ENCODE measurements at regions not wholly inside any gene's neighbourhood (a gene's known extent, or its start where the extent isn't known, plus 50 kb on each side); places are given as distances from the start of the nearest gene placed in this dataset.

- Histone ChIP-seq H3K9me3 (ENCODE audit: insufficient read depth, low read depth, low read length) (no peaks in the 10 kb centered on the region), H3K4me3 (ENCODE audit: low read length, poor library complexity, severe bottlenecking) (no peak overlapping the region), H2AFZ (ENCODE audit: low read length) (no peak overlapping the region), H3K4me2 (ENCODE audit: low read depth, low read length, poor library complexity, severe bottlenecking) (no peak overlapping the region), H3K9ac (ENCODE audit: low read depth, low read length, poor library complexity, severe bottlenecking) (no peak overlapping the region), H3K27me3 (ENCODE audit: insufficient read depth, low read length, poor library complexity, severe bottlenecking) (no peaks in the 10 kb centered on the region), H3K4me1 (ENCODE audit: insufficient read depth, low read length, poor library complexity, severe bottlenecking) (no peaks in the 10 kb centered on the region), H3K36me3 (ENCODE audit: insufficient read depth, low read length) (no peaks in the 10 kb centered on the region), H4K20me1 (ENCODE audit: insufficient read depth, low read length, poor library complexity, severe bottlenecking) (no peaks in the 10 kb centered on the region), H3K79me2 (ENCODE audit: insufficient read depth, low read length) (no peaks in the 10 kb centered on the region), H3K9me2 (replicated peaks; ENCODE audit: low read depth, low read length) (no peaks in the 10 kb centered on the region), H3F3A (ENCODE audit: low read depth) (no peaks in the 10 kb centered on the region)
- TF ChIP-seq CTCF (conservative IDR thresholded peaks at IDR 0.05; ENCODE audit: low read length): no peak
- TF ChIP-seq EZH2phosphoT487 (IDR thresholded peaks at IDR 0.05; ENCODE audit: borderline replicate concordance): no peak
Observed at GRCh38 chr2:57479981-57480380, 566.6 kb upstream of the VRK2 start.

DNA sequence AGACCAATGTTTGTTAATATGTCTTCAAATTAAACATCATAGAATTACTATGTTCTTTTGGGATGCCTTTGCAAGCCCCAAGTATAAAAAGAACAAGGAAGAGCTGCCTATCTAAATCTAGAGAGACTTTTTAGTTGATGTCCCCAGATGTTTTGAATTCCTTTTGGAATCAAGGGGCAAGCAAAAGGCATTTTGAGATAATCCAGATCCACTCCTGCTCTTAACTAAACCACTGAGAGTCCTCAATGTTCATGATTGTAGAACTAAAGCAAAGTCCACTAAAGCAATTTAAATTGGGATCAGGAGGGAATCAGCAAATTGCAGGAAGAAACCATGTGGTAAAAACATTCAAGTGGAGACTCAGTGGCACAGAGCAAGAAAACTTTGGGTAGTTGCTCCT, 558.5 kb upstream of the VRK2 start:
- no peaks in the 10 kb centered on the region for H3K9me3 ChIP-seq (ENCODE audit: insufficient read depth, low read depth, low read length)
- H4K20me1 ChIP-seq (ENCODE audit: insufficient read depth, low read length, poor library complexity, severe bottlenecking): no peaks in the 10 kb centered on the region
- H3K4me2 ChIP-seq (ENCODE audit: low read depth, low read length, poor library complexity, severe bottlenecking): no peak overlapping the region
- H3K9ac ChIP-seq (ENCODE audit: low read depth, low read length, poor library complexity, severe bottlenecking): no peak overlapping the region
- no peak overlapping the region for H2AFZ ChIP-seq (ENCODE audit: low read length)
- H3K79me2 ChIP-seq (ENCODE audit: insufficient read depth, low read length): no peaks in the 10 kb centered on the region
- TF ChIP-seq EZH2phosphoT487 (IDR thresholded peaks at IDR 0.05; ENCODE audit: borderline replicate concordance) (no peak), CTCF (conservative IDR thresholded peaks at IDR 0.05; ENCODE audit: low read length) (no peak)
- no peaks in the 10 kb centered on the region for H3F3A ChIP-seq (ENCODE audit: low read depth)
- no peak overlapping the region for H3K4me3 ChIP-seq (ENCODE audit: low read length, poor library complexity, severe bottlenecking)
- no peaks in the 10 kb centered on the region for H3K36me3 ChIP-seq (ENCODE audit: insufficient read depth, low read length)
- H3K27me3 ChIP-seq (ENCODE audit: insufficient read depth, low read length, poor library complexity, severe bottlenecking): no peaks in the 10 kb centered on the region
- H3K4me1 ChIP-seq (ENCODE audit: insufficient read depth, low read length, poor library complexity, severe bottlenecking): no peaks in the 10 kb centered on the region
- no peaks in the 10 kb centered on the region for H3K9me2 ChIP-seq (replicated peaks; ENCODE audit: low read depth, low read length)

DNA sequence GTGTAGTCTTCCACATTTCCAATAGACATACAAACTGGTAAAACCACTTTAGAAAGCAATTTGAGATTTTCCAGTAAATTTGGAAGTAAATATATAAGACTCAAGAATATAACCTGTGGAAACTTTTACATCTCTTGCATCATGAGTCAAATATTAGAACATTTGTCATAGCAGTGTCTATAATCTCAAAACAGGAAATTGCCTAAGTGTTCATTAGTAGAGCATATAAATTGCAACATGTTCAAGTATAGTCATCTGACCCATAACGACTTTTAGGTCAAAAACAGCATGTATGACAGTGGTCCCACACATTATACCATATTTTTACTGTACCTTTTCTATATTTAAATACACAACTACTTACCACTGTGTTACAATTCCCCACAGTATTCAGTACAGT, 555.9 kb upstream of the VRK2 start:
- no peaks in the 10 kb centered on the region for H3F3A ChIP-seq (ENCODE audit: low read depth)
- H3K4me1 ChIP-seq (ENCODE audit: insufficient read depth, low read length, poor library complexity, severe bottlenecking): no peaks in the 10 kb centered on the region
- no peak overlapping the region for H3K9ac ChIP-seq (ENCODE audit: low read depth, low read length, poor library complexity, severe bottlenecking)
- H3K36me3 ChIP-seq (ENCODE audit: insufficient read depth, low read length): no peaks in the 10 kb centered on the region
- no peaks in the 10 kb centered on the region for H3K27me3 ChIP-seq (ENCODE audit: insufficient read depth, low read length, poor library complexity, severe bottlenecking)
- no peaks in the 10 kb centered on the region for H3K9me3 ChIP-seq (ENCODE audit: insufficient read depth, low read depth, low read length)
- H3K79me2 ChIP-seq (ENCODE audit: insufficient read depth, low read length): no peaks in the 10 kb centered on the region
- H2AFZ ChIP-seq (ENCODE audit: low read length): no peak overlapping the region
- no peaks in the 10 kb centered on the region for H4K20me1 ChIP-seq (ENCODE audit: insufficient read depth, low read length, poor library complexity, severe bottlenecking)
- no peak overlapping the region for H3K4me3 ChIP-seq (ENCODE audit: low read length, poor library complexity, severe bottlenecking)
- H3K4me2 ChIP-seq (ENCODE audit: low read depth, low read length, poor library complexity, severe bottlenecking): no peak overlapping the region
- TF ChIP-seq EZH2phosphoT487 (IDR thresholded peaks at IDR 0.05; ENCODE audit: borderline replicate concordance) (no peak), CTCF (conservative IDR thresholded peaks at IDR 0.05; ENCODE audit: low read length) (no peak)
- no peaks in the 10 kb centered on the region for H3K9me2 ChIP-seq (replicated peaks; ENCODE audit: low read depth, low read length)
